Cardiac muscle cell (in vitro differentiated cells and primary cell): ENCODE measurements at regions not wholly inside any gene's neighbourhood (a gene's known extent, or its start where the extent isn't known, plus 50 kb on each side); places are given as distances from the start of the nearest gene placed in this dataset.
"Not testable (repeated sequence)": the region's sequence is repeated elsewhere in the genome, so short reads cannot be mapped to it uniquely, and the experiment has no call there.

Experiments
- DNase-seq, 2 donors: peaks; one replicate each; pipeline versions ENCODE4 v3.0.0 to v3.0.0-alpha.2; 2010 to 2017; ENCODE audit warnings: low read depth in 1 of 2, low spot score in 1 of 2
- H3K27ac ChIP-seq: fragments of 200-600 bp; sonication (generic); 2 replicates; pipeline ENCODE4 v1.5.1; 2016
- H3K27me3 ChIP-seq: fragments of 200-600 bp; sonication (generic); 2 replicates; pipeline ENCODE4 v1.6.0; 2016; ENCODE audit warnings: control low read depth
- H3K36me3 ChIP-seq: fragments of 200-600 bp; sonication (generic); 2 replicates; pipeline ENCODE4 v1.5.1; 2016; ENCODE audit warnings: control low read depth
- H3K4me1 ChIP-seq: fragments of 200-600 bp; sonication (generic); 2 replicates; pipeline ENCODE4 v1.8.1; 2017; ENCODE audit warnings: low read depth, mild to moderate bottlenecking, mixed run types
- H3K4me3 ChIP-seq: fragments of 200-600 bp; sonication (generic); 2 replicates; pipeline ENCODE4 v1.5.1; 2016; ENCODE audit warnings: mild to moderate bottlenecking
- H3K9me3 ChIP-seq: fragments of 200-600 bp; sonication (generic); 2 replicates; pipeline ENCODE4 v1.5.1; 2017; ENCODE audit warnings: low read depth, mild to moderate bottlenecking, control low read depth
- TF ChIP-seq, protein P1 (sequence below): IDR thresholded peaks from 2 replicates; pipeline ENCODE4 v1.5.1; 2012; ENCODE audit warnings: low read depth, mild to moderate bottlenecking, low read length

- no peaks in the 10 kb centered on the region for H3K4me1 ChIP-seq
- DNase-seq, result no peak
- no peak overlapping the region for H3K4me3 ChIP-seq
- H3K9me3 ChIP-seq, result no peaks in the 10 kb centered on the region
- H3K27me3 ChIP-seq, result no peaks in the 10 kb centered on the region
- no peaks in the 10 kb centered on the region for H3K36me3 ChIP-seq
- H3K27ac ChIP-seq, result no peak overlapping the region
- TF ChIP-seq, protein P1, sequence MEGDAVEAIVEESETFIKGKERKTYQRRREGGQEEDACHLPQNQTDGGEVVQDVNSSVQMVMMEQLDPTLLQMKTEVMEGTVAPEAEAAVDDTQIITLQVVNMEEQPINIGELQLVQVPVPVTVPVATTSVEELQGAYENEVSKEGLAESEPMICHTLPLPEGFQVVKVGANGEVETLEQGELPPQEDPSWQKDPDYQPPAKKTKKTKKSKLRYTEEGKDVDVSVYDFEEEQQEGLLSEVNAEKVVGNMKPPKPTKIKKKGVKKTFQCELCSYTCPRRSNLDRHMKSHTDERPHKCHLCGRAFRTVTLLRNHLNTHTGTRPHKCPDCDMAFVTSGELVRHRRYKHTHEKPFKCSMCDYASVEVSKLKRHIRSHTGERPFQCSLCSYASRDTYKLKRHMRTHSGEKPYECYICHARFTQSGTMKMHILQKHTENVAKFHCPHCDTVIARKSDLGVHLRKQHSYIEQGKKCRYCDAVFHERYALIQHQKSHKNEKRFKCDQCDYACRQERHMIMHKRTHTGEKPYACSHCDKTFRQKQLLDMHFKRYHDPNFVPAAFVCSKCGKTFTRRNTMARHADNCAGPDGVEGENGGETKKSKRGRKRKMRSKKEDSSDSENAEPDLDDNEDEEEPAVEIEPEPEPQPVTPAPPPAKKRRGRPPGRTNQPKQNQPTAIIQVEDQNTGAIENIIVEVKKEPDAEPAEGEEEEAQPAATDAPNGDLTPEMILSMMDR, result no peak
Observed at GRCh38 chr14:85338895-85339294, 191.0 kb upstream of the FLRT2 start.

GRCh38 chr14:85342858-85343607 lies 186.9 kb upstream of the FLRT2 start:
- Histone ChIP-seq H3K4me1 (no peaks in the 10 kb centered on the region), H3K27ac (no peak overlapping the region), H3K36me3 (no peaks in the 10 kb centered on the region), H3K4me3 (no peak overlapping the region), H3K9me3 (no peaks in the 10 kb centered on the region), H3K27me3 (no peaks in the 10 kb centered on the region)
- TF ChIP-seq, protein P1, result no peak
- DNase-seq, result peak in 1 of 2 donors; percentile 37

DNA sequence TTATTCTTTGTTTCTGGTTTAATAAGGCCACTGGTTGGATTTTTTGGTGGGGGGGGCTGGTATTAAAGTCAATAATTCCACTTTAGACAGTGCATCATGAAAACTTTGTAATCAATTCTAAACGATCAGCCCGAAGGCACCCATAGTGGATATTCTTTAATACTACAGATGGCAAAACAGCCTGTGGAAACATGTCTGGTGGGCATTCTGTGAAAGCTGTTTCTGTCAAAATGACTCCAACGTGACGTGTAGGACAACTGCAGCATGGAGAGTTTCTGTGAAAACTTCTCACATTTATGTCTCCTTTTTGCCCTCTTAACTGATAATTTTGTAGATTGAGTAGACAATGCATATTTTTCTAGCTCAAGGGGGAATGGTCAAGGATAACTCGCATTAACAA lies 185.8 kb upstream of the FLRT2 start:
- Histone ChIP-seq H3K9me3 (no peaks in the 10 kb centered on the region), H3K36me3 (no peaks in the 10 kb centered on the region), H3K4me3 (no peak overlapping the region), H3K4me1 (no peaks in the 10 kb centered on the region), H3K27me3 (no peaks in the 10 kb centered on the region), H3K27ac (no peak overlapping the region)
- TF ChIP-seq, protein P1, result no peak
- no peak for DNase-seq

- Histone ChIP-seq H3K9me3 (no peaks in the 10 kb centered on the region), H3K27ac (no peak overlapping the region), H3K36me3 (no peaks in the 10 kb centered on the region), H3K4me1 (no peaks in the 10 kb centered on the region), H3K4me3 (no peak overlapping the region), H3K27me3 (no peaks in the 10 kb centered on the region)
- DNase-seq, result no peak
- TF ChIP-seq, protein P1, result no peak
Observed at GRCh38 chr14:85344847-85345570, 184.9 kb upstream of the FLRT2 start.

DNA sequence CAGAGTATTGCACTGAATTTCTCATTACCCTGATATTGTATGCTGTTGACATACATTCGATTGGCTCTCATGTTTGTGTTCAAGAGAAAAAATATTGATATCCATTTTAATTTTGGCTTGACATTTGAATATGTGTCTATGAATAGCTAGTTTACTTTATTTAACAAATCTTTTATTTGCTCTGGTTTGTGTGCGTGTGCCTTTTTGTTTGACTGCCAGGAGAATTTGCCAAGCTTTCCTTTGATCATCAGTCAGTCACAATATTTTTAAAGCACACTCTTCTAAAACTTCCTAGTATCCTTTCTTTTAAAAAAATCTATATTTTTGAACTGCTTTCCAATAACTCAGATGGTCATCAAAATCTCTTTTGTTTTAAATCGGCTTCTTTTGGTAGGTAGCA lies 179.3 kb upstream of the FLRT2 start:
- H3K27ac ChIP-seq, result no peak overlapping the region
- no peak for DNase-seq
- TF ChIP-seq, protein P1, result no peak

DNA sequence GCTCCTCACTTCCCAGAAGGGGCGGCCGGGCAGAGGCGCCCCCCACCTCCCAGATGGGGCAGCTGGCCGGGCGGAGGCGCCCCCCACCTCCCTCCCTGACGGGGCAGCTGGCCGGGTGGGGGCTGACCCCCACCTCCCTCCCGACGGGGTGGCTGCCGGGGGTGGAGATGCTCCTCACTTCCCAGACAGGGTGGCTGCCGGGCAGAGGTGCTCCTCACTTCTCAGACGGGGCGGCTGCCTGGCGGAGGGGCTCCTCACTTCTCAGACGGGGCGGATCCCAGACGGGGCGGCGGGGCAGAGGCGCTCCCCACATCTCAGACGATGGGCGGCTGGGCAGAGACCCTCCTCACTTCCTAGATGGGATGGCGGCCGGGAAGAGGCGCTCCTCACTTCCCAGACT lies 177.4 kb upstream of the FLRT2 start:
- DNase-seq, H3K27me3 ChIP-seq, H3K4me1 ChIP-seq, H3K9me3 ChIP-seq, H3K4me3 ChIP-seq, H3K27ac ChIP-seq, H3K36me3 ChIP-seq: not testable (repeated sequence)

More for the DNA sequence above, 179.3 kb upstream of the FLRT2 start:
- Histone ChIP-seq H3K4me1 (no peaks in the 10 kb centered on the region), H3K4me3 (no peak overlapping the region), H3K9me3 (no peaks in the 10 kb centered on the region), H3K27me3 (no peaks in the 10 kb centered on the region), H3K36me3 (no peaks in the 10 kb centered on the region)
